HS-5 (cell line): ENCODE measurements at regions not wholly inside any gene's neighbourhood (a gene's known extent, or its start where the extent isn't known, plus 50 kb on each side); places are given as distances from the start of the nearest gene placed in this dataset.
A peak's percentile ranks its signal among the peaks of the same experiment; 100 is the strongest.

Source experiments
- DNase-seq: peaks from one replicate; pipeline ENCODE4 v3.0.0-alpha.2; 2012; ENCODE audit warnings: low read depth

- DNase-seq = no peak
Measured at GRCh38 chrX:120819126-120819525, 56.5 kb downstream of the CT47B1 start.

GRCh38 chrX:120813982-120814381 is 61.7 kb downstream of the CT47B1 start:
- DNase-seq = no peak

- no peak for DNase-seq
Measured at GRCh38 chrX:120801426-120801825, 74.2 kb downstream of the CT47B1 start.

GRCh38 chrX:120797188-120797851 is 78.3 kb downstream of the CT47B1 start:
- no peak for DNase-seq

GRCh38 chrX:120795301-120795700 is 80.4 kb downstream of the CT47B1 start:
- DNase-seq = no peak

- no peak for DNase-seq
Measured at GRCh38 chrX:120794525-120794975, 81.1 kb downstream of the CT47B1 start.

- DNase-seq = no peak
Measured at GRCh38 chrX:120793098-120793497, 82.6 kb downstream of the CT47B1 start.

- no peak for DNase-seq
Measured at GRCh38 chrX:120791013-120791643, 84.5 kb downstream of the CT47B1 start.

GRCh38 chrX:120790552-120790951 is 85.1 kb downstream of the CT47B1 start:
- DNase-seq = no peak

GRCh38 chrX:120790118-120790517 is 85.5 kb downstream of the CT47B1 start:
- DNase-seq = no peak

GRCh38 chrX:120781403-120781802 is 94.3 kb downstream of the CT47B1 start:
- DNase-seq = no peak

- DNase-seq = no peak
Measured at GRCh38 chrX:120775959-120776358, 99.7 kb downstream of the CT47B1 start.

- no peak for DNase-seq
Measured at GRCh38 chrX:120774606-120775005, 101.1 kb downstream of the CT47B1 start.

- DNase-seq = no peak
Measured at GRCh38 chrX:120773801-120774200, 101.9 kb downstream of the CT47B1 start.

- peak; percentile 51 for DNase-seq
Measured at GRCh38 chrX:120769576-120770341, 105.9 kb downstream of the CT47B1 start.

GRCh38 chrX:120768681-120769080 is 107.0 kb downstream of the CT47B1 start:
- DNase-seq = peak; percentile 23

GRCh38 chrX:120768254-120768653 is 107.4 kb downstream of the CT47B1 start:
- DNase-seq = no peak

- no peak for DNase-seq
Measured at GRCh38 chrX:120763269-120763668, 112.4 kb downstream of the CT47B1 start.

- DNase-seq = no peak
Measured at GRCh38 chrX:120761810-120762209, 113.9 kb downstream of the CT47B1 start.

- DNase-seq = no peak
Measured at GRCh38 chrX:120759685-120760084, 116.0 kb downstream of the CT47B1 start.

GRCh38 chrX:120755066-120755846 is 120.4 kb downstream of the CT47B1 start:
- no peak for DNase-seq
